GM23338 (cell line): ENCODE measurements at regions not wholly inside any gene's neighbourhood (a gene's known extent, or its start where the extent isn't known, plus 50 kb on each side); places are given as distances from the start of the nearest gene placed in this dataset.

Experiments
- ATAC-seq: fragments of 200-7000 bp; cut with Tn5 transposase; 3 replicates; pipeline ENCODE4 v1.9.1; 2020
- DNase-seq: peaks from one replicate; pipeline ENCODE4 v3.0.0-alpha.2; 2015; ENCODE audit warnings: low spot score
- H2AFZ ChIP-seq: fragments of 200-600 bp; sonication (generic); 2 replicates; pipeline ENCODE4 v1.8.0; 2016; ENCODE audit warnings: antibody characterized with exemption, mild to moderate bottlenecking, moderate library complexity
- H3F3A ChIP-seq: fragments of 200-600 bp; sonication (generic); replicated peaks from 2 replicates; pipeline ENCODE4 v1.8.0; 2017; ENCODE audit warnings: antibody characterized with exemption, mixed run types, low read depth
- H3K27ac ChIP-seq: fragments of 200-600 bp; sonication (generic); 2 replicates; pipeline ENCODE4 v1.6.1; 2016; ENCODE audit warnings: low read depth
- H3K27me3 ChIP-seq: fragments of 200-600 bp; sonication (generic); 2 replicates; pipeline ENCODE4 v1.8.0; 2016; ENCODE audit warnings: mild to moderate bottlenecking, mixed run types, moderate library complexity; ENCODE audit not compliant: insufficient read depth
- H3K36me3 ChIP-seq: fragments of 200-600 bp; sonication (generic); 2 replicates; pipeline ENCODE4 v1.8.0; 2016; ENCODE audit warnings: mild to moderate bottlenecking; ENCODE audit not compliant: insufficient read depth
- H3K4me1 ChIP-seq: fragments of 200-600 bp; sonication (generic); 2 replicates; pipeline ENCODE4 v1.8.0; 2016; ENCODE audit warnings: mild to moderate bottlenecking, moderate library complexity; ENCODE audit not compliant: insufficient read depth
- H3K4me2 ChIP-seq: fragments of 200-600 bp; sonication (generic); 2 replicates; pipeline ENCODE4 v1.7.1; 2017; ENCODE audit warnings: mixed run types
- H3K4me3 ChIP-seq: fragments of 200-600 bp; sonication (generic); 2 replicates; pipeline ENCODE4 v1.6.1; 2016; ENCODE audit warnings: mixed run types
- H3K79me2 ChIP-seq: fragments of 200-600 bp; sonication (generic); replicated peaks from 2 replicates; pipeline ENCODE4 v1.8.0; 2017; ENCODE audit warnings: mild to moderate bottlenecking; ENCODE audit not compliant: insufficient read depth
- H3K9me2 ChIP-seq: fragments of 200-600 bp; sonication (generic); 2 replicates; pipeline ENCODE4 v1.8.0; 2017; ENCODE audit not compliant: insufficient read depth
- H4K20me1 ChIP-seq: fragments of 200-600 bp; sonication (generic); replicated peaks from 2 replicates; pipeline ENCODE4 v1.8.0; 2017; ENCODE audit warnings: mild to moderate bottlenecking; ENCODE audit not compliant: insufficient read depth
- H3K27ac Mint-ChIP-seq: 2 replicates; pipeline ENCODE4 v1.8.0; 2020; ENCODE audit warnings: inconsistent platforms, mild to moderate bottlenecking, moderate library complexity, mixed read lengths
- H3K27me3 Mint-ChIP-seq: 3 replicates; pipeline ENCODE4 v1.8.0; 2022; ENCODE audit warnings: low read depth, mild to moderate bottlenecking, moderate library complexity, mixed read lengths, inconsistent platforms; ENCODE audit not compliant: insufficient read depth, poor library complexity
- H3K36me3 Mint-ChIP-seq: 3 replicates; pipeline ENCODE4 v1.8.0; 2021; ENCODE audit warnings: low read depth, mild to moderate bottlenecking, inconsistent platforms, moderate library complexity, mixed read lengths
- H3K4me1 Mint-ChIP-seq: 3 replicates; pipeline ENCODE4 v1.8.0; 2020; ENCODE audit warnings: mild to moderate bottlenecking, inconsistent platforms, mixed read lengths
- H3K4me3 Mint-ChIP-seq: 3 replicates; pipeline ENCODE4 v1.8.0; 2021; ENCODE audit warnings: moderate library complexity, mild to moderate bottlenecking, inconsistent platforms, mixed read lengths
- H3K9me3 Mint-ChIP-seq: 3 replicates; pipeline ENCODE4 v1.8.0; 2020; ENCODE audit warnings: moderate library complexity, mild to moderate bottlenecking, inconsistent platforms, mixed read lengths
- EZH2 ChIP-seq: fragments of 200-600 bp; sonication (generic); IDR thresholded peaks from one replicate; pipeline ENCODE4 v1.8.0; 2017; ENCODE audit warnings: antibody characterized with exemption, mild to moderate bottlenecking, low read depth; ENCODE audit not compliant: unreplicated experiment
- EZH2phosphoT487 ChIP-seq: fragments of 200-600 bp; sonication (generic); IDR thresholded peaks from one replicate; pipeline ENCODE4 v1.8.1; 2018; ENCODE audit warnings: antibody characterized with exemption; ENCODE audit not compliant: unreplicated experiment
- JUNB ChIP-seq: IDR thresholded peaks from one replicate; pipeline ENCODE4 v1.6.1; 2016; ENCODE audit warnings: antibody characterized with exemption; ENCODE audit not compliant: unreplicated experiment
- NANOG ChIP-seq: IDR thresholded peaks from 2 replicates; pipeline ENCODE4 v1.6.1; 2016; ENCODE audit warnings: antibody characterized with exemption, borderline replicate concordance
- POLR2AphosphoS5 ChIP-seq: IDR thresholded peaks from 2 replicates; pipeline ENCODE4 v1.6.1; 2016; ENCODE audit warnings: antibody characterized with exemption, low read depth
- STAT1 ChIP-seq: IDR thresholded peaks from one replicate; pipeline ENCODE4 v1.6.1; 2016; ENCODE audit warnings: antibody characterized with exemption; ENCODE audit not compliant: unreplicated experiment
- ZNF114 ChIP-seq: fragments of 250-450 bp; sonication (Bioruptor Pico); IDR thresholded peaks from 2 replicates; pipeline ENCODE4 v1.5.0; 2020; ENCODE audit warnings: mild to moderate bottlenecking, moderate library complexity
- ZNF331 ChIP-seq: fragments of 250-450 bp; sonication (Bioruptor Pico); IDR thresholded peaks from 2 replicates; pipeline ENCODE4 v1.5.0; 2020; ENCODE audit warnings: low read depth, mild to moderate bottlenecking, moderate library complexity
- TF ChIP-seq, protein P1 (sequence below): IDR thresholded peaks from 2 replicates; pipeline ENCODE4 v1.6.1; 2016; ENCODE audit warnings: antibody characterized with exemption
- TF ChIP-seq, protein P2 (sequence below): fragments of 250-450 bp; sonication (Bioruptor Pico); IDR thresholded peaks from 2 replicates; pipeline ENCODE4 v1.5.0; 2020; ENCODE audit warnings: mild to moderate bottlenecking, moderate library complexity
- TF ChIP-seq, protein P3 (sequence below), 2 experiments: fragments of 200-600 bp in 1 of 2; sonication (generic) in 1 of 2; conservative IDR thresholded peaks; 2 replicates each; pipeline versions ENCODE4 v1.5.1 to v1.6.1; 2016 to 2017; ENCODE audit warnings: antibody characterized with exemption in 2 of 2, low read depth in 2 of 2, mild to moderate bottlenecking in 2 of 2, moderate library complexity in 1 of 2

DNA sequence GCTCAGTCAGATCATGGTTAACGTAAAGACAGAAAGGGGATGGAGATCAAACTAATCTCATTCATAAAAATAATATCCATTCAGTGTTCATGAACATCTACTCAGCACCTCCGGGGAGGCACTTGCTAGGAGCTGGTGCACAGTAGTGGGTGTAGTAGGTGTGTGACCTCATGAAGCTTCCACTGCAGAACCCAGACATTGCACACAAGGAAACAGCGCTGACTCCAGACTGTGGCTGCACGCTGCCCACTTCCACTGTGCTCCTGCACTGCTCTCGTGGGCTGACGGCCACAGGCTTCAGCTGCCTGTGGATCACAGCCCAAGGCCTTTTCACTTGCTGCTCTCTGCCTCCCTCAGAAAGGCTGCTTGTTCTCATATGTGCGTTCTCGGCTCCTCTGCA lies 214.4 kb upstream of the ZNF507 start:
- Histone ChIP-seq H3K79me2 (no peaks in the 10 kb centered on the region), H3K36me3 (no peaks in the 10 kb centered on the region), H3K9me2 (no peaks in the 10 kb centered on the region; the same call in 1 of the 2 replicates), H3K4me2 (no peak overlapping the region), H3K27ac (no peak overlapping the region), H4K20me1 (no peaks in the 10 kb centered on the region), H3F3A (no peaks in the 10 kb centered on the region), H3K4me1 (no peaks in the 10 kb centered on the region), H2AFZ (no peak overlapping the region), H3K27me3 (no peaks in the 10 kb centered on the region), H3K4me3 (no peak overlapping the region)
- Mint-ChIP-seq H3K27ac (no peak overlapping the region), H3K27me3 (peaks cover 3% of the 10 kb centered on the region), H3K36me3 (no peaks in the 10 kb centered on the region), H3K4me3 (no peak overlapping the region), H3K9me3 (no peaks in the 10 kb centered on the region), H3K4me1 (no peaks in the 10 kb centered on the region)
- TF ChIP-seq EZH2phosphoT487 = no peak
- no peak for TF ChIP-seq EZH2
- no peak for TF ChIP-seq POLR2AphosphoS5
- no peak for TF ChIP-seq NANOG
- no peak for TF ChIP-seq ZNF114
- TF ChIP-seq JUNB = no peak
- no peak for TF ChIP-seq ZNF331
- TF ChIP-seq, protein P1, sequence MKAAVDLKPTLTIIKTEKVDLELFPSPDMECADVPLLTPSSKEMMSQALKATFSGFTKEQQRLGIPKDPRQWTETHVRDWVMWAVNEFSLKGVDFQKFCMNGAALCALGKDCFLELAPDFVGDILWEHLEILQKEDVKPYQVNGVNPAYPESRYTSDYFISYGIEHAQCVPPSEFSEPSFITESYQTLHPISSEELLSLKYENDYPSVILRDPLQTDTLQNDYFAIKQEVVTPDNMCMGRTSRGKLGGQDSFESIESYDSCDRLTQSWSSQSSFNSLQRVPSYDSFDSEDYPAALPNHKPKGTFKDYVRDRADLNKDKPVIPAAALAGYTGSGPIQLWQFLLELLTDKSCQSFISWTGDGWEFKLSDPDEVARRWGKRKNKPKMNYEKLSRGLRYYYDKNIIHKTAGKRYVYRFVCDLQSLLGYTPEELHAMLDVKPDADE = no peak
- TF ChIP-seq, protein P2, sequence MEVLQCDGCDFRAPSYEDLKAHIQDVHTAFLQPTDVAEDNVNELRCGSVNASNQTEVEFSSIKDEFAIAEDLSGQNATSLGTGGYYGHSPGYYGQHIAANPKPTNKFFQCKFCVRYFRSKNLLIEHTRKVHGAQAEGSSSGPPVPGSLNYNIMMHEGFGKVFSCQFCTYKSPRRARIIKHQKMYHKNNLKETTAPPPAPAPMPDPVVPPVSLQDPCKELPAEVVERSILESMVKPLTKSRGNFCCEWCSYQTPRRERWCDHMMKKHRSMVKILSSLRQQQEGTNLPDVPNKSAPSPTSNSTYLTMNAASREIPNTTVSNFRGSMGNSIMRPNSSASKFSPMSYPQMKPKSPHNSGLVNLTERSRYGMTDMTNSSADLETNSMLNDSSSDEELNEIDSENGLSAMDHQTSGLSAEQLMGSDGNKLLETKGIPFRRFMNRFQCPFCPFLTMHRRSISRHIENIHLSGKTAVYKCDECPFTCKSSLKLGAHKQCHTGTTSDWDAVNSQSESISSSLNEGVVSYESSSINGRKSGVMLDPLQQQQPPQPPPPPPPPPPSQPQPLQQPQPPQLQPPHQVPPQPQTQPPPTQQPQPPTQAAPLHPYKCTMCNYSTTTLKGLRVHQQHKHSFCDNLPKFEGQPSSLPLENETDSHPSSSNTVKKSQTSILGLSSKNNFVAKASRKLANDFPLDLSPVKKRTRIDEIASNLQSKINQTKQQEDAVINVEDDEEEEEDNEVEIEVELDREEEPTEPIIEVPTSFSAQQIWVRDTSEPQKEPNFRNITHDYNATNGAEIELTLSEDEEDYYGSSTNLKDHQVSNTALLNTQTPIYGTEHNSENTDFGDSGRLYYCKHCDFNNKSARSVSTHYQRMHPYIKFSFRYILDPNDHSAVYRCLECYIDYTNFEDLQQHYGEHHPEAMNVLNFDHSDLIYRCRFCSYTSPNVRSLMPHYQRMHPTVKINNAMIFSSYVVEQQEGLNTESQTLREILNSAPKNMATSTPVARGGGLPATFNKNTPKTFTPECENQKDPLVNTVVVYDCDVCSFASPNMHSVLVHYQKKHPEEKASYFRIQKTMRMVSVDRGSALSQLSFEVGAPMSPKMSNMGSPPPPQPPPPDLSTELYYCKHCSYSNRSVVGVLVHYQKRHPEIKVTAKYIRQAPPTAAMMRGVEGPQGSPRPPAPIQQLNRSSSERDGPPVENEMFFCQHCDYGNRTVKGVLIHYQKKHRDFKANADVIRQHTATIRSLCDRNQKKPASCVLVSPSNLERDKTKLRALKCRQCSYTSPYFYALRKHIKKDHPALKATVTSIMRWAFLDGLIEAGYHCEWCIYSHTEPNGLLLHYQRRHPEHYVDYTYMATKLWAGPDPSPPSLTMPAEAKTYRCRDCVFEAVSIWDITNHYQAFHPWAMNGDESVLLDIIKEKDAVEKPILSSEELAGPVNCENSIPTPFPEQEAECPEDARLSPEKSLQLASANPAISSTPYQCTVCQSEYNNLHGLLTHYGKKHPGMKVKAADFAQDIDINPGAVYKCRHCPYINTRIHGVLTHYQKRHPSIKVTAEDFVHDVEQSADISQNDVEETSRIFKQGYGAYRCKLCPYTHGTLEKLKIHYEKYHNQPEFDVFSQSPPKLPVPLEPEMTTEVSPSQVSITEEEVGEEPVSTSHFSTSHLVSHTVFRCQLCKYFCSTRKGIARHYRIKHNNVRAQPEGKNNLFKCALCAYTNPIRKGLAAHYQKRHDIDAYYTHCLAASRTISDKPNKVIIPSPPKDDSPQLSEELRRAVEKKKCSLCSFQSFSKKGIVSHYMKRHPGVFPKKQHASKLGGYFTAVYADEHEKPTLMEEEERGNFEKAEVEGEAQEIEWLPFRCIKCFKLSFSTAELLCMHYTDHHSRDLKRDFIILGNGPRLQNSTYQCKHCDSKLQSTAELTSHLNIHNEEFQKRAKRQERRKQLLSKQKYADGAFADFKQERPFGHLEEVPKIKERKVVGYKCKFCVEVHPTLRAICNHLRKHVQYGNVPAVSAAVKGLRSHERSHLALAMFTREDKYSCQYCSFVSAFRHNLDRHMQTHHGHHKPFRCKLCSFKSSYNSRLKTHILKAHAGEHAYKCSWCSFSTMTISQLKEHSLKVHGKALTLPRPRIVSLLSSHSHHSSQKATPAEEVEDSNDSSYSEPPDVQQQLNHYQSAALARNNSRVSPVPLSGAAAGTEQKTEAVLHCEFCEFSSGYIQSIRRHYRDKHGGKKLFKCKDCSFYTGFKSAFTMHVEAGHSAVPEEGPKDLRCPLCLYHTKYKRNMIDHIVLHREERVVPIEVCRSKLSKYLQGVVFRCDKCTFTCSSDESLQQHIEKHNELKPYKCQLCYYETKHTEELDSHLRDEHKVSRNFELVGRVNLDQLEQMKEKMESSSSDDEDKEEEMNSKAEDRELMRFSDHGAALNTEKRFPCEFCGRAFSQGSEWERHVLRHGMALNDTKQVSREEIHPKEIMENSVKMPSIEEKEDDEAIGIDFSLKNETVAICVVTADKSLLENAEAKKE (CRISPR knock-in tag) = no peak
- TF ChIP-seq, protein P3, sequence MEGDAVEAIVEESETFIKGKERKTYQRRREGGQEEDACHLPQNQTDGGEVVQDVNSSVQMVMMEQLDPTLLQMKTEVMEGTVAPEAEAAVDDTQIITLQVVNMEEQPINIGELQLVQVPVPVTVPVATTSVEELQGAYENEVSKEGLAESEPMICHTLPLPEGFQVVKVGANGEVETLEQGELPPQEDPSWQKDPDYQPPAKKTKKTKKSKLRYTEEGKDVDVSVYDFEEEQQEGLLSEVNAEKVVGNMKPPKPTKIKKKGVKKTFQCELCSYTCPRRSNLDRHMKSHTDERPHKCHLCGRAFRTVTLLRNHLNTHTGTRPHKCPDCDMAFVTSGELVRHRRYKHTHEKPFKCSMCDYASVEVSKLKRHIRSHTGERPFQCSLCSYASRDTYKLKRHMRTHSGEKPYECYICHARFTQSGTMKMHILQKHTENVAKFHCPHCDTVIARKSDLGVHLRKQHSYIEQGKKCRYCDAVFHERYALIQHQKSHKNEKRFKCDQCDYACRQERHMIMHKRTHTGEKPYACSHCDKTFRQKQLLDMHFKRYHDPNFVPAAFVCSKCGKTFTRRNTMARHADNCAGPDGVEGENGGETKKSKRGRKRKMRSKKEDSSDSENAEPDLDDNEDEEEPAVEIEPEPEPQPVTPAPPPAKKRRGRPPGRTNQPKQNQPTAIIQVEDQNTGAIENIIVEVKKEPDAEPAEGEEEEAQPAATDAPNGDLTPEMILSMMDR (conservative IDR thresholded peaks at IDR 0.05; ENCODE audit: low read depth in 2 of 2) = no peak
- TF ChIP-seq STAT1 = no peak
- DNase-seq = no peak
- ATAC-seq = no peak
